ENCODE measurements at regions not wholly inside any gene's neighbourhood (a gene's known extent, or its start where the extent isn't known, plus 50 kb on each side); places are given as distances from the start of the nearest gene placed in this dataset.

- Histone ChIP-seq H3K4me2 (ENCODE audit: insufficient read depth, low read length) (no peak overlapping the region), H3K4me1 (ENCODE audit: control insufficient read depth, extremely low read depth, insufficient read depth, low read length) (no peaks in the 10 kb centered on the region), H3K27ac (ENCODE audit: insufficient read depth, low read depth, low read length) (no peak overlapping the region), H4K20me1 (replicated peaks; ENCODE audit: control insufficient read depth, extremely low read depth, insufficient read depth, low read length) (no peaks in the 10 kb centered on the region), H3K36me3 (ENCODE audit: control insufficient read depth in 2 of 2, extremely low read depth in 1 of 2, insufficient read depth in 2 of 2, low read length in 2 of 2) (no peaks in the 10 kb centered on the region), H3K9me3 (replicated peaks; ENCODE audit: control insufficient read depth, insufficient read depth, low read length) (peaks cover 10% of the 10 kb centered on the region), H2AFZ (ENCODE audit: low read depth, low read length) (no peak overlapping the region), H3K79me2 (ENCODE audit: control insufficient read depth, insufficient read depth, low read length) (no peaks in the 10 kb centered on the region), H3K9ac (replicated peaks; ENCODE audit: extremely low read depth, insufficient read depth, low read length) (no peak overlapping the region), H3K27me3 (ENCODE audit: control insufficient read depth in 2 of 2, insufficient read depth in 2 of 2, low read length in 2 of 2) (no peaks in the 10 kb centered on the region), H3K4me3 (replicated peaks in 1 of 3; ENCODE audit: insufficient read depth in 1 of 3, low read depth in 1 of 3, low read length in 3 of 3) (no peak overlapping the region), H3K9me1 (replicated peaks; ENCODE audit: control insufficient read depth, extremely low read depth, insufficient read depth, low read length) (no peaks in the 10 kb centered on the region)
- FAIRE-seq (no peak), DNase-seq (ENCODE audit: low read depth, low spot score) (no peak)
- POLR2A ChIA-PET, result no interaction called here
- dilution Hi-C loops (cut with MboI; ENCODE audit: extremely low pct_ligation_motif_present, low sequenced_read_pairs), result no loop called here
- no TSS peak for BruUV-seq (replicated peaks)
- TF ChIP-seq MYC (IDR thresholded peaks at IDR 0.05; ENCODE audit: low read depth, low read length) (no peak), CTCF (IDR thresholded peaks at IDR 0.05; ENCODE audit: extremely low read depth in 1 of 2, insufficient read depth in 1 of 2, low read depth in 1 of 2, low read length in 2 of 2) (no peak), POLR2A (IDR thresholded peaks at IDR 0.05; ENCODE audit: low read depth, low read length) (no peak), POLR2AphosphoS5 (IDR thresholded peaks at IDR 0.05; ENCODE audit: insufficient read depth, low read depth, low read length) (no peak), JUN (IDR thresholded peaks at IDR 0.05; ENCODE audit: borderline replicate concordance, insufficient read depth, insufficient read length, low read depth) (no peak), GATA2 (IDR thresholded peaks at IDR 0.05; ENCODE audit: insufficient read depth, insufficient read length, low read depth, low read length) (no peak), MAX (IDR thresholded peaks at IDR 0.05; ENCODE audit: insufficient read depth, insufficient read length) (no peak)
- intact Hi-C loops (cut with micrococcal nuclease), result no loop called here
- CTCF ChIA-PET, result no interaction called here
These were observed 522.2 kb downstream of the FGF9 start for GRCh38 chr13:22193070-22193469.

Data from endothelial cell of umbilical vein (primary cell).